NCI-H82 treated with DMSO at 0.1 percent for 48 hours (cell line): ENCODE measurements at regions not wholly inside any gene's neighbourhood (a gene's known extent, or its start where the extent isn't known, plus 50 kb on each side); places are given as distances from the start of the nearest gene placed in this dataset.
"Not testable (repeated sequence)": the region's sequence is repeated elsewhere in the genome, so short reads cannot be mapped to it uniquely, and the experiment has no call there.

ENCODE experiments used
- DNase-seq: peaks from one replicate; lab custom pipeline; 2025; ENCODE audit not compliant: unreplicated experiment; lab: John Stamatoyannopoulos, UW

- DNase-seq: not testable (repeated sequence)
These were observed 667.6 kb upstream of the NRG3 start for GRCh38 chr10:81207359-81207758.

DNA sequence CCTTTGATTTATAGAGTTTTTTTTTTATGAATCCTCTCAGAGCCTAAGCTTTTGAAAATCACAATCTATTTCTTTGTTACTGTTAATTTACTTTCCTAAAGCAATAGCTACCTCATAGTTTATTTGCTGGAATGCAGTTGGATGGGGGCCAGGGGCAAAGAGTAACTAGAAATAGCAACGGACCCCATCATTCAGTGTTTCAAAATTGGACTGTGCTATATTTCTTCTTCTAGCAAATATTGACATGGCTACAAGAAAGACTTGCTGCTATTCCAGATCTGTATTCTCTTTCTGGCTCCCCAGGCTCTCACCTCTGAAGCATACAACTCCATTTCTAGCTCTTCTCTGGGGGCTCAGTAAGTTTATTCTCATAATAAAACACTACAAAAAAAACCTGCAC, 661.6 kb upstream of the NRG3 start:
- DNase-seq: no peak

- DNase-seq: no peak
These were observed 659.5 kb upstream of the NRG3 start for GRCh38 chr10:81215498-81215897.

DNA sequence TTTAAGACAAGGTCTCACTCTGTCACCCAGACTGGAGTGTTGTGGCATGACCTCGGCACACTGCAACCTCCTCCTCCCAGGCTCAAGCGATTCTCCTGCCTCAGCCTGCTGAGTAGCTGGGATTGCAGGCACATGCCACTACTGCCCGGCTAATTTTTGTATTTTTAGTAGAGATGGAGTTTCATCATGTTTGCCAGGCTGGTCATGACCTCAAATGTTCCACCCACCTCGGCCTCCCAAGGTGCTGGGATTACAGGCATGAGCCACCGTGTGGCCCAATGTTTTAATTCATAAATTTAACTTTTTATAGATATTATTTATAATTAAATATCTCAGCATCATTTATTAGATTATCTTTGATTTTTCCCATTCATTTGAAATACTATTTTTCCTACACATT, 658.0 kb upstream of the NRG3 start:
- no peak for DNase-seq

DNA sequence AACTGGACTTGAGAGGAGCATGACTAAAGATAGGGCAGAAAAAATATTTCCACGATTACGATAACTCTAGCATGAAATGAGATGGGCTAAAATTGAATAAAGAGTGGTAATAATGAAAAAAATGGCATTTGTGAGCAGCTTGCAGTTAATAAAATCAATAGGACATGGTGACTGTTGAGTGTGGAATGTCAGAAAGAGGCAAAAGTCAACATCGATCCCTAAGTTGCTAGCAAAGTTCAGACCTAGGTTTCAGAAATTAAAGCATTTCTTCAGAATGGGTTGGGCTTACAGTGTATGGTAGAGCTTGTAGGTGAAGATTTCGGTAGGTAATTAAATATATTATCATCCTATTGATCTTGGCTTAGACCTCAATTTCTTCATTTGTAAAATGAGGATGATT, 656.7 kb upstream of the NRG3 start:
- DNase-seq: no peak

- DNase-seq: no peak
These were observed 655.2 kb upstream of the NRG3 start for GRCh38 chr10:81219758-81220157.

DNA sequence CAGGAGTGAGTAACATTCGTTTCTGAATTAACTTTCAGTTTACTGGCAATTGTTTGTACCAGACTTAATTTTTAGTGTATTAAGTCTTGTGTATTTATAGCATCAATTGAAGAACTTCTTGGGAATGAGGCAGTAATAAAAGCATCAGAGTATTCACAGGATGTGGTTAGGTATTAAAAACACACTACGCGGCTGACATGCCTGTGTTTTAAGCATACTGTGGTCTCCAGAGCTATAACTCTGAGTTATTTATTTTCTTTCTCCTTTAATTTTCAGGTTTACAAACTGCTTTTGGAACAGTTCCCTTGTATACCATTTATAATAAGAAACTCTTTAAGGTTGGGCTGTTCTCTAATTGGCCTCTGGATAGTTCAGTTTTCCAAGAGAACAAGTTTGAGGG, 626.1 kb upstream of the NRG3 start:
- no peak for DNase-seq

DNA sequence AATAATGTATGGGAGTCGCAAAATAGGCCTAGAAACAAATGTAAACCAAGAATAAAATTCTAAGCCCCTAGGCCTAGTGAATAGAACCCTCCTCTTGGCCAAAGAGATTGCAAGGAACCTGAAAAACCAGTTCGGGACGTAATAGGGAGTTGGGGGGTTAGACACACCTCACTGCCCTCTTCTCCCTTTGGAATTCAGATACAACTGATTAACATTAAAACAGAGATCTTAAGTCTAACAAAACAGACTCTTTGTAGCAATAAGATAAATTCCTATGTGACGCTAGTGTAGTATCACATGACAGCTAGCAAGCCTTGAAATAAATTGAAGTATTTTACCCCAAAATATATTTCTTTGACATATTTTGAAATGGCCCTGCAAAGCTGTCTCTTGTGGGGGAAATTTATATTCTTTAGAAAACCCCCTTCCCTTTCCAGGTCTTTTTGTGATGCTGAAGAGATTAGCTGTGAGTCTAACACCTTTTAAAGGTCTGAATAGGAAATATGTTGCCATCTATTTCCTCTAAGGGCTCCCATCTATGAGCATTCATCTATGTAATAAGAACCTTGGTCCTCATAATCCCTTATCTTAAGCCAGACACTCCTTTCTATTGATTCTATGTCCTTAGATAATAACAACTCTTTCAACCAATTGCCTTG, 623.4 kb upstream of the NRG3 start:
- DNase-seq: no peak

DNA sequence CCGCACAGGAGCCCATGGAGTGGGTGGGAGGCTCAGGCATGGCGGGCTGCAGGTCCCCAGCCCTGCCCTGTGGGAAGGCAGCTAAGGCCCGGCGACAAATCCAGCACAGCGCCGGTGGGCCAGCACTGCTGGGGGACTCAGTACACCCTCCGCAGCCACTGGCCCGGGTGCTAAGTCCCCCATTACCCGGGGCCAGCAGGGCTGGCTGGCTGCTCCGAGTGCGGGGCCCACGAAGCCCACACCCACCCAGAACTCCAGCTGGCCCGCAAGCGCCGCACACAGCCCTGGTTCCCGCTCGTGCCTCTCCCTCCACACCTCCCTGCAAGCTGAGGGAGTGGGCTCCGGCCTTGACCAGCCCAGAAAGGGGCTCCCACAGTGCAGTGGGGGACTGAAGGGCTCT, 610.0 kb upstream of the NRG3 start:
- not testable (repeated sequence) for DNase-seq

DNA sequence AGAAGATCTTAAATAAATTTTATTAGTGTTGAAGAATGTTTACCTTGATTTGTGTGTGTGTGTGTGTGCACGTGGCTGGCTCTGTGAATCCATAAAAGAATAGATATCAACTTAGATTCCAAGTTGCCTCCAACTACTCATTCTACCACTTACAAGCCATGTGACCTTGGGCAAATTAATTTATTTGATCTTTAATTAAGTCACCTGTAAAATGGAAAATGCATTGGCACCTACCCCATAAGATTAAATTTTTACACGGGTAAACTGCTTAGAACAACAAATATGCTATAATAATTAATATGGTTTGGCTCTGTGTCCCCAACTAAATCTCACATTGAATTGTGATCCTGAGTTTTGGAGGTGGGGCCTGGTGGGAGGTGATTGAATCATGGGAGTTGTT, 604.9 kb upstream of the NRG3 start:
- DNase-seq: no peak

- DNase-seq: no peak
These were observed 594.2 kb upstream of the NRG3 start for GRCh38 chr10:81280497-81281479.

- no peak for DNase-seq
These were observed 586.5 kb upstream of the NRG3 start for GRCh38 chr10:81288544-81288943.

DNA sequence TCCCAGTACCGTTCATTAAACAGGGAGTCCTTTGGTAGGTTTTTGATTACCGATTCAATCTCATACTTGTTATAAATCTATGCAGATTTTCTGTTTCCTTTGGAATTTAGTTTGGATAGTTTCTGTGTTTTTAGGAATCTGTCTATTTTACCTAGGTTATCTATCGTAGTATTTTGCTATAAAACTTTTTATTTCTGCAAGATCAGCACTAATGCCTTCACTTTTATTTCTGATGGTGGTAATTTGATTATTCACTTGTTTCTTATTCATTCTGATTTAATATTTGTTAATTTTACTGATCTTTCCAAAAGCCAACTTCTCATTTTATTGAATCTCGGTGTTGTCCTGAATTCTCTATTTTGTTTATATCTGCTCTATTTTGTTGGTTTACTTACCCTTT, 577.7 kb upstream of the NRG3 start:
- no peak for DNase-seq

DNA sequence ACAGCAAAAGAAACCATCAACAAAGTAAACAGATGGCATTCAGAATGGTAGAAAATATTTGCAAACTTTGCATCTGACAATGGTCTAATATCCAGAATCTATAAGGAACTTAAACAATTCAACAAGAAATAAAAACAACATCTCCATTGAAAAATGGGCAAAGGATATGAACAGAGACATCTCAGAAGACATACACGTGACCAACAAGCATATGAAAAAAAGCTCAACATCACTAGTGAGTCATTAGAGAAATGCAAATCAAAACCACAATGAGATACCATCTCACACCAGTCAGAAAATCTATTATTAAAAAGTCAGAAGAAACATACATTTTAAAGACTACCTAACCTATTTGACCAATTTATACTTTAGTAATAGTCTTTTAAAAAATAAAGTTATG, 571.3 kb upstream of the NRG3 start:
- DNase-seq: no peak

DNA sequence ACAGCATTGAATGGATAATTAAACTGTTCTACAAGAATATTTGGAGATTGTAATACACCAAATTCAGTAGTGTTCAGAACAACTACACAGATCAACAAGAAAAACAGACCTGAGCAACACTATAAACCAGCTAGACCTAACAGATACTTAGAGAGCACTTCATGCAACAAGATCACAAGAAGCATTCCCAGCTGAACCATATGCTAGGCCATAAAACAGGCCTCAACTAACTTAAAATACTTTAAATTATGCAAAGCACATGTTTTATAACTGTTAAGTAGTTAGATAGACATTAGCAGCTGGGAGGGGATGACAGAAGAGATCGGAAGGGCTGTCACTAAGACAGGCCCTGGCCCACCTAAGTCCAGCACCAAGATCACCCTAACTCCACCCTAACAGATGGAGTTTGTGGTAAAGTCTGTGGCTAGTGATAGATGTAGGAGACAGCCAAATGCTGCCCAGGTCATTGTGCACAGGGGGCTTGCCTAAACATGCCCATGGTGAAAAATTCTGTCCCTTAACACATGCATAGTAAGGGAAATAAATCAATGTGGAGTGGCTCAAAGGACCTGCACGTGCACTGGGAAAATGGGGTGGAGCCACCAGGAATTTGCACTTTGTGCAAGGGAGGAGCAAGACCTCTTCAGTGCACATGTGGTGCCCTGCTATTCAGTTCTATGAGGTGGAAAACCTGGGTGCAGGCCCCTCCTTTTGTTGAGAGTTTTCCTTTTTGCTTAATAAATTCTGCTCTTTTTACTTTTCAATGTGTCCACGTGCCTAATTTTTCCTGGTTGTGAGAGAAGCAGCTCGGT, 567.8 kb upstream of the NRG3 start:
- no peak for DNase-seq

- DNase-seq: no peak
These were observed 565.9 kb upstream of the NRG3 start for GRCh38 chr10:81309041-81309552.

GRCh38 chr10:81314471-81314870, 560.5 kb upstream of the NRG3 start:
- no peak for DNase-seq

- DNase-seq: no peak
These were observed 560.0 kb upstream of the NRG3 start for GRCh38 chr10:81315026-81315425.

GRCh38 chr10:81348003-81348402, 527.0 kb upstream of the NRG3 start:
- no peak for DNase-seq

- no peak for DNase-seq
These were observed 507.9 kb upstream of the NRG3 start for GRCh38 chr10:81367132-81367531.

- no peak for DNase-seq
These were observed 488.2 kb upstream of the NRG3 start for GRCh38 chr10:81386817-81387216.
